Heart right ventricle (tissue), 16 donors: ENCODE measurements at regions not wholly inside any gene's neighbourhood (a gene's known extent, or its start where the extent isn't known, plus 50 kb on each side); places are given as distances from the start of the nearest gene placed in this dataset.
A peak's percentile ranks its signal among the peaks of the same experiment; 100 is the strongest.

ENCODE experiments used
- ATAC-seq, 8 donors: fragments of 200-7000 bp; cut with Tn5 transposase; one replicate each; pipeline ENCODE4 v1.9.1; 2020; ENCODE audit warnings: mild to moderate bottlenecking in 8 of 8, moderate library complexity in 8 of 8, moderate number of reproducible peaks in 1 of 8
- DNase-seq, 2 donors: peaks; one replicate each; pipeline ENCODE4 v3.0.0-alpha.2; 2020
- H3K27ac ChIP-seq, 10 donors: fragments of 200-600 bp; sonication (generic) in 2 of 10; one replicate each; pipeline versions ENCODE4 v1.5.0 to v1.8.0; 2020 to 2022; ENCODE audit warnings: mild to moderate bottlenecking in 3 of 10
- H3K27me3 ChIP-seq, 7 donors: fragments of 200-600 bp; one replicate each; pipeline ENCODE4 v1.8.0; 2021 to 2022; ENCODE audit warnings: mild to moderate bottlenecking in 2 of 7
- H3K36me3 ChIP-seq, 9 donors: fragments of 200-600 bp; sonication (generic) in 1 of 9; one replicate each; pipeline versions ENCODE4 v1.5.0 to v1.8.0; 2020 to 2022; ENCODE audit warnings: mild to moderate bottlenecking in 2 of 9
- H3K4me1 ChIP-seq, 9 donors: fragments of 200-600 bp; sonication (generic) in 1 of 9; one replicate each; pipeline versions ENCODE4 v1.5.0 to v1.8.0; 2020 to 2022; ENCODE audit warnings: mild to moderate bottlenecking in 4 of 9
- H3K4me3 ChIP-seq, 10 donors: fragments of 200-600 bp; sonication (generic) in 2 of 10; one replicate each; pipeline versions ENCODE4 v1.5.0 to v1.8.0; 2020 to 2022; ENCODE audit warnings: mild to moderate bottlenecking in 7 of 10, moderate library complexity in 2 of 10
- H3K9me3 ChIP-seq, 11 donors: fragments of 200-600 bp in 10 of 11; sonication (generic) in 2 of 11; one replicate each; pipeline versions ENCODE4 v1.5.0 to v1.8.0; 2013 to 2022; ENCODE audit warnings: mild to moderate bottlenecking in 2 of 11, control low read depth in 1 of 11, moderate library complexity in 1 of 11
- WGBS, 2 donors: extraction: QIAGEN DNeasy Blood & Tissue Kit; methylation state at CpG; one replicate each; pipeline ENCODE4 v1.1.7; 2013; ENCODE audit warnings: inconsistent platforms in 1 of 2; 5-methylcytosine and 5-hydroxymethylcytosine counted together
- intact Hi-C, 10 donors: fragments of 100-400 bp; cut with DNase I; formaldehyde crosslinking; loops; one replicate each; pipeline versions ENCODE4 v1.11.1 to v1.14.2; 2022
- TF ChIP-seq, protein P1 (sequence below), 9 donors: fragments of 200-600 bp; sonication (generic) in 2 of 9; IDR thresholded peaks; one replicate each; pipeline versions ENCODE4 v1.5.0 to v1.8.0; 2021 to 2022; ENCODE audit warnings: antibody characterized with exemption in 9 of 9, mild to moderate bottlenecking in 5 of 9, moderate library complexity in 1 of 9
- donor health status: Arrhythmogenic right ventricular cardiomyopathy.
- donor health status: ischemic (EF 13 %, LVEDD 7.1; RV severe dilation, severe dysfunction).
- donor health status: healthy with polysubstance abuse.
- donor health status: DM: no; HTN: yes; CAD: no.
- donor health status: DM: no; HTN: no; CAD: no.
- donor health status: ischemic (EF 25% LVEDD 6.9; RV normal size, moderate dysfunction).
- donor health status: ischemic (EF 25% LVEDD 5.7; RV mildly dilated, moderate dysfunction).
- donor health status: healthy.
- donor health status: DM: yes; HTN: yes; CAD: no.
- donor health status: Ischemic cardiomyopathy.
- donor health status: ischemic (EF 35%, LVEDD 5.7; RV mildly dilated, moderate dysfunction).
- donor health status: nonischemic (EF 11% LVEDD 7.7; RV severe dilation, severe dysfunction).
- donor health status: DM: yes; HTN: yes; CAD: no.
- donor health status: PGD.
- donor health status: ischemic (EF 29% LVEDD 5.4; RV normal size, mild dysfunction).
- donor health status: nonischemic (EF 23%, LVEDD 6.1; RV moderate dilation, normal function).

DNA sequence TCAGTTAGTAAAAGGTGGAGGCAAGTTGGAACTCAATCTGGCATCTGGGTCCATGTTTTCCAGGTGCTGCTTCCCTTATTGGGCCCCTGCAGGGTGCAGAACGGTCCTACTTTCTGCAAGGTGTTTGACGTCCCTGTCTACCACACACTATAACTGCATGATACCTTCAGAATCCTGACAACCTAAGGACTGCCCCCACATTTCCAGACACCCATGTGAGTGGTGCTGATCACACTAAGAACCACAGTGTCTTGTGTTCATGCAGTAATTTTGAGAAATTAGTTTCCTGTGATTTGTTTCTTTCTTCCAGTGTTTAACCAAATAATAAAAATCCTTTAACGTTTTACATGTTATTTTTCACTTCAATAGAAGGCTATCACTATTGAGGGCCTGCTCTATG lies 121.1 kb upstream of the MDM1 start:
- 77 to 83% methylated on average over 3 of the region's 3 CpGs for WGBS, 2 donors
- H3K27ac ChIP-seq, result no peak overlapping the region
- no peak for DNase-seq
- ATAC-seq, result no peak
- H3K36me3 ChIP-seq, result no peaks in the 10 kb centered on the region
- peaks cover 5 to 62% (median 48%) of the 10 kb centered on the region in 9 donors for H3K4me1 ChIP-seq
- H3K27me3 ChIP-seq, result no peaks in the 10 kb centered on the region
- peaks cover 0 to 6% (median 0%) of the 10 kb centered on the region in 11 donors for H3K9me3 ChIP-seq
- H3K4me3 ChIP-seq, result no peak overlapping the region
- TF ChIP-seq, protein P1, sequence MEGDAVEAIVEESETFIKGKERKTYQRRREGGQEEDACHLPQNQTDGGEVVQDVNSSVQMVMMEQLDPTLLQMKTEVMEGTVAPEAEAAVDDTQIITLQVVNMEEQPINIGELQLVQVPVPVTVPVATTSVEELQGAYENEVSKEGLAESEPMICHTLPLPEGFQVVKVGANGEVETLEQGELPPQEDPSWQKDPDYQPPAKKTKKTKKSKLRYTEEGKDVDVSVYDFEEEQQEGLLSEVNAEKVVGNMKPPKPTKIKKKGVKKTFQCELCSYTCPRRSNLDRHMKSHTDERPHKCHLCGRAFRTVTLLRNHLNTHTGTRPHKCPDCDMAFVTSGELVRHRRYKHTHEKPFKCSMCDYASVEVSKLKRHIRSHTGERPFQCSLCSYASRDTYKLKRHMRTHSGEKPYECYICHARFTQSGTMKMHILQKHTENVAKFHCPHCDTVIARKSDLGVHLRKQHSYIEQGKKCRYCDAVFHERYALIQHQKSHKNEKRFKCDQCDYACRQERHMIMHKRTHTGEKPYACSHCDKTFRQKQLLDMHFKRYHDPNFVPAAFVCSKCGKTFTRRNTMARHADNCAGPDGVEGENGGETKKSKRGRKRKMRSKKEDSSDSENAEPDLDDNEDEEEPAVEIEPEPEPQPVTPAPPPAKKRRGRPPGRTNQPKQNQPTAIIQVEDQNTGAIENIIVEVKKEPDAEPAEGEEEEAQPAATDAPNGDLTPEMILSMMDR (IDR thresholded peaks at IDR 0.05), result no peak
- intact Hi-C loops, result loop anchor here in 4 of 10 donors (5.0 to 10.0 kb wide), 5 partner anchors 46 to 479 kb away; partner anchors contain the start of genes CPM (in 1 of the 4) and RAP1B (in 1 of the 4)

DNA sequence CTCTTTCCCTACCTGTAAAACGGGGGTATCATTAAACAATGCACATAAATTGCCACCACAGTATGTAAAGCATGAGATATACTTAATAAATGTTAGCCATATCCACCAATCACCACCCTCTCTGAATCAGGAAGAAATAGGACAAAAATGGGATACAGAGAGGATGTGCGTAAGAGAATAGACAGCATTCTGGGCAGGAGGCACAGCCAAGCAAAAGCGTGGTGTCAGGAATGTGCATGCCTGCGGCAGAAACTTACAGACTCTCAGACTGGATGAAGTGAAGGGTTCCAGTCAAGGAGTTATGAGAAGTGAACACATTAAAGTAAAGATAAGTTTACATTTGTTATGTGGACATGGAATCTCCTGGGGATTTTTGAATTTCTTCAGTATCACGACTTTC lies 121.7 kb upstream of the MDM1 start:
- Histone ChIP-seq H3K9me3 (peaks cover 0 to 6% (median 0%) of the 10 kb centered on the region in 11 donors), H3K4me1 (peaks cover 5 to 62% (median 48%) of the 10 kb centered on the region in 9 donors), H3K27ac (peak overlapping the region in 3 of 10 donors; percentile 33 to 67 (median 61)), H3K4me3 (no peak overlapping the region), H3K36me3 (no peaks in the 10 kb centered on the region), H3K27me3 (no peaks in the 10 kb centered on the region)
- ATAC-seq (no peak), DNase-seq (no peak)
- 67 to 74% methylated on average over 5 of the region's 5 CpGs for WGBS, 2 donors
- TF ChIP-seq, protein P1 (IDR thresholded peaks at IDR 0.05), result no peak
- intact Hi-C loops, result loop anchor here in 4 of 10 donors (2.0 to 10.0 kb wide), 6 partner anchors 47 to 478 kb away; partner anchors contain the start of genes CPM (in 1 of the 4) and RAP1B (in 1 of the 4)

DNA sequence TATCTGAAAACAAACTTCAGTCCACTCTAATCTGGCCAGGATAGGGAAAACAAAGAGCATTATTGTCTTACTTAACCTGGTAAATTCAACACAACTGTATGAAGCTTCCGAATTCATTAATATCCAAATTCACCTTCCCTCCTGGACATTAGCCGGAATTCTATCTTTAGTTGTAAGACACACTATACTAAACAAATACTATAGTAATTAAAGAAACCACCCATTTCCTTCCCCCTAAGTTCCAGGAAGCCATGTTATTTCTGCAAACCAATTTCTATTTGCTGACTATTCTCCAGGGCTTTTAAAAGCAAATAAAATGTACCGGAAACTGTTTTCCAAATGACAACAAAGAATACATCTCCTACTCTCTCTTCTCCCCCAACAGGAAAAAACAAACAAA lies 122.7 kb upstream of the MDM1 start:
- DNase-seq (no peak), ATAC-seq (peak in 5 of 8 donors; percentile 9 to 67 (median 45))
- peak overlapping the region in 6 of 10 donors; percentile 11 to 76 (median 60) for H3K27ac ChIP-seq
- no peaks in the 10 kb centered on the region for H3K27me3 ChIP-seq
- TF ChIP-seq, protein P1 (IDR thresholded peaks at IDR 0.05), result no peak
- no peaks in the 10 kb centered on the region for H3K36me3 ChIP-seq
- intact Hi-C loops, result loop anchor here in 4 of 10 donors (2.0 to 10.0 kb wide), 7 partner anchors 48 to 477 kb away; partner anchors contain the start of genes CPM (in 1 of the 4) and RAP1B (in 1 of the 4)
- H3K4me3 ChIP-seq, result no peak overlapping the region
- 38 to 45% methylated on average over 3 of the region's 3 CpGs for WGBS, 2 donors
- peaks cover 5 to 62% (median 48%) of the 10 kb centered on the region in 9 donors for H3K4me1 ChIP-seq
- peaks cover 0 to 6% (median 0%) of the 10 kb centered on the region in 11 donors for H3K9me3 ChIP-seq

DNA sequence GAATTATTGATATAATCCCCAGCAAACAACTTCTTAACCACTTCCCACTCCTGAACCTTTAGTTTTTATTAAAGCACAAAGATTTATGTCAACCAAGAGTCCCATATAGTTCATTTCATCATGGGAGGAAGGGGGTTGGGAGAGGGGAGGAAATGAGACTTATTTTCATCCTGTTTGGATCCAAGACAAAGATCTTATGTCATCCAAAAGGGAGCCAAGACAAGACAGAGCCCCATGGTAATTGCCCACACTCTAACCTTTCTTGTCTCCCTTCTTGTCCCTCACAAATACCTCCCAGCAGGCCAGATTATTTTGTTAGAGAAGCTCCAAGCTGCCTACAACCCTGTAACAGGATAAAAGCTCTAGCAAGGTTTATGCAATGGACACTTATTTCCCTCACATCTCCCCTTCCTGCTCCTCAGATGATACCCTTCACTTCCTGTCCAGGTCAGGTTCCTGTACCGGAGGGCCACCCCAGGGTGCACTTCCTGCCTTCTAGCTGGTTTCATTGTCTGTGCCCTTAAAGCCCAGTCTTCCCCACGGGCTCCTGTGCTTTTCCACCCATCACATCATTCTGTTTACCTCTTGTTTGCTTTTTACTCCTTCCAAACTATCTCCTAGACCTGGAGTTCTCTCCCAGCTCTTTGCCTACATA lies 123.7 kb upstream of the MDM1 start:
- DNase-seq (no peak), ATAC-seq (peak in 4 of 8 donors; percentile 28 to 48 (median 40))
- intact Hi-C loops, result loop anchor here in 3 of 10 donors (2.0 to 10.0 kb wide), 5 partner anchors 51 to 159 kb away; partner anchors contain the start of gene RAP1B (in 1 of the 3)
- H3K27me3 ChIP-seq, result no peaks in the 10 kb centered on the region
- H3K4me3 ChIP-seq, result no peak overlapping the region
- peak overlapping the region in 9 of 10 donors; percentile 0 to 76 (median 59) for H3K27ac ChIP-seq
- peaks cover 5 to 57% (median 44%) of the 10 kb centered on the region in 9 donors for H3K4me1 ChIP-seq
- 40 to 65% methylated on average over 2 of the region's 2 CpGs for WGBS, 2 donors
- TF ChIP-seq, protein P1 (IDR thresholded peaks at IDR 0.05), result no peak
- H3K36me3 ChIP-seq, result no peaks in the 10 kb centered on the region
- H3K9me3 ChIP-seq, result peaks cover 0 to 6% (median 0%) of the 10 kb centered on the region in 11 donors
